HG03066 (cell line): ENCODE measurements at regions not wholly inside any gene's neighbourhood (a gene's known extent, or its start where the extent isn't known, plus 50 kb on each side); places are given as distances from the start of the nearest gene placed in this dataset.

Experiments used
- ATAC-seq: cut with Tn5 transposase; IDR thresholded peaks from one replicate; pipeline ENCODE4 v1.9.1; 2021; ENCODE audit warnings: low read depth; ENCODE audit not compliant: unreplicated experiment

DNA sequence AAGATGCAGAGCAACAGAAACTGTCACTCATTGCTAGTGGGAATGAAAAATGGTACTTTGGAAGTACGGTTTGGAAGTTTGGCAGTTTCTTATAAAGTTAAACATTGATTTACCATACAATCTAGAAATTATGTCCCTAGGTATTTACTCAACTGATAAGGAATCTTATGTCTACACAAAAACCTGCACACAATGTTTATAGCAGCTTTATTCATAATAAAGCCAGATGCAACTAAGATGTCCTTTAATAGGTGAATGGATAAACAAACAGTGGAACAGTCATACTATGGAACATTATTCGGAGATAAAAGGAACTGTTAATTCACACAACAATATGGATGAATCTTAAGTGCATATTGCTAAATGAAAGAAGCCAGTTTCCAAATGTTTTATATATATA lies 96.2 kb upstream of the SIRPA start:
- ATAC-seq = no peak

DNA sequence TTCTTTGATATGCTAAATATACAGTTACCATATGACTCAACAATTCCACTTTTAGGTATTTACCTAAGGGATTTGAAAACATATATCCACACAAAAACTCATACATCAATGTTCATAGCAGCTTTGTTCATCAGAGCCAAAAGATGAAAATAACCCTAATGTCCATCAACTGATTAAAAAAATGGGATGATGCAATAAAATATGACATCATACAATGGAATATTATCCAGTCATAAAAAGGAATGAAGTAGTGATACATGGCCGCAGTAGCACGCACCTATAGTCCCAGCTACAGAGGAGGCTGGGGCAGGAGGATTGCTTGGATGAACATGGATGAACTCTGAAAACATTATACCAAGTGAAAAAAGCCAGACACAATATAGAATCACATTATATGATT lies 101.4 kb upstream of the SIRPA start:
- no peak for ATAC-seq

DNA sequence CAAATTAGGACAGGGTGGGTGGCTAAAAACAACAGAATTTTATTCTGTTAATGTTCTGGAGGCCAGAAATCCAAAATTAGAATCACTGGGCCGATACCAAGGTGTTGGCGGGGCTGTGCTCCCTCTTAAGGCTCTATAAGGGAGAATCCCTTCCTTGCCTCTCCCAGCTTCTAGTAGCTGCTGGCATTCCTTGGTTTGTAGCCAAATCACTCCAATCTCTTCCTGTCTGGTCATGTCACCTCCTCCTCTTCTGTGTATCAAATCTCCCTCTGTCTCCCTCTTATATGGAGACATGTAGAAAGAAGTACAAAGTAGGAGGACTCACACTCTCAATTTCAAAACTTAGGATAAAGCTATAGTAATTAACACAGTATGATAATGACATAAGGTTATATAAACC lies 102.9 kb upstream of the SIRPA start:
- no peak for ATAC-seq

DNA sequence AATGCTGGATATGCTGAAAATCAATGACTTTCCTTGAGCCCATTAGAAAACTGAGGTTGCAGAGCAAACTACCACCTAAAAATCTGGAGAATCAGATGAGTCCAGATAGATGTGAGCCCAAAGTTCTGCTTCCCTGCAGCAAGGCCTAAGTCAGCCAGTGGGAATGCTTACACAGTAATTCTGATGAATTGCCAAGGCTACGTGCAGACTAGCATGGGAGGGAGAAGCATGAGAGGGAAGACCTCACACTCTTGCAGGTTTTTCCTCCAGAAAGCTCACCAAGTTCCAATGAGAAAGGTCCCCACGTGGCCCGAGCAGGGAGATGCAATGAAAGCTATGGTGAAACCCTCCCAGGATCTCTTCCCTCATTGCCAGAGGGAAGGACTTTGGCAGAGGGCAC lies 104.8 kb upstream of the SIRPA start:
- ATAC-seq = no peak

DNA sequence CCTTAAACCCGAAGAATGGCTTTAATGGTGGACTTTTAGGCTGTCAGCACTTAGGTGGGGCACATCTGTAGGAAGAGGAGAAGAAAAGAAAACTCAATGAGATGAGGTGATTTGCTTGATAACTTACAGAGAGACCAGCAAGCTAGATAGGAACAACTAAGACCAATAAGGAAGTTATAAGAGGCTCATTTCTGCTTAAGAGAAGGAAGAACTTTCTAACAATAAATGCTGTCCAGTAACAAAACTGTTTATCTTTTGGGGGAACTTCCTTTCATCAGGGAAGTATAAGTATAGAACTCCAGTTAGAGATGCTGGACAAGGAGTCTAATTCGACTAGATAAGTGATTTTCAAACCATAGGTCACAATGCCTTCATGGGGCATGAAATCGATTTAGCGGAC lies 107.2 kb upstream of the SIRPA start:
- no peak for ATAC-seq

DNA sequence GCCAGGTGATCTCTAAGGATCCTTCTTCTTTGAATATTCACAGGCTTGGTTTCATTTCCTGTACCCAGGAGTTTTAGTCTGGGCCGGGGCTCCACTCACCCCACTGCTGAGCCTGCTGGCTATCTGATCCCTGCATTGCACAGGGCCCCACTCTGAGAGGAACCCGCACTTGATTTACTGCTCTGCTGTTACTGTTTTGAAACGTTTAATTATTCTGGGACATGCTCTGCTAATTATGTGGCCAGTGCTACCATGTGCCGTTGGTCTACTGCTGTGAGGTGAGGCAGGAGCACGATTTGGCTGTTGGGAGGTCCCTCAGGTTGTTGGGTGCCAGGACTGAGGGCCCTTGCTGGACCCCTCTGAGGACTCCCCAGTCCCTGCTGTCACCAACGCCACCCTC lies 108.7 kb upstream of the SIRPA start:
- ATAC-seq = no peak

DNA sequence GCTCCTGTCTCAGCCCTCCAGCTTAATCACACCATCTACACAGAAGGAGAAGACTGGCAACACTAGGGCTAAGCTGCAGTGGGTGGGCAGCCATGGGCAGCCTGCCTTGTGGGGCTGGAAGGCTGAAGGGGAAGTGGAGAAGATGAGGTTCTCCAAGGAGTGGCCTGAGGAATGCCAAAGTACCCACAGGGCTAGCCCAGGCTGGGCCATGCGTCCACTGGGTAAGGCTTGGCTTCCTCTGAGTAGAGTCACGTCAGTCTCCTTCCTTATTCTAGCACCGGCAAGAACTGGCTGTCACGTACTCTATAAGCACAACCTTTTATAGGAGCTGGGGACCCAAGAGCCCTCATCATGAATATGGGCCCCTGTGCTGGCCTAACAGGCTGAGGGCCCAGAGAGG lies 110.6 kb upstream of the SIRPA start:
- ATAC-seq = no peak

DNA sequence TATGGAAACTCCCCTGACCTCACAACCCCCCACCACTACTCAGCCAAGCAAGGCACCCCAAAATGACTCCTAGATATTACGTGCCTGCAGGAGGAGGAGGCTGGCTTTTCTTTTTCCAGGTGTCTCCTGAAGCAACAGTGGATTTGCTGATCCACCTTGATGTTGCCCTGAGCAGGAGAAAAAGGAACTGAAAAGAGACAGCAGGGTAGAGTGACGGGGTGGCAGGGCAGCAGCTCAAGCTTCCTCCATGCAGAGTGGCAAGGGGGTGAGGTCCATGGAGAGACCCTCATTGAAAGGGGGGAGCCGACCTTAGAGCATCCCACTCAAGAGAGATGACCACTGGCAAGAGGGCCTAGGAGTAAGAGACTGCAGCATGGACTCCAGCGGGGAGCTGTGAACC lies 112.0 kb upstream of the SIRPA start:
- ATAC-seq = no peak

DNA sequence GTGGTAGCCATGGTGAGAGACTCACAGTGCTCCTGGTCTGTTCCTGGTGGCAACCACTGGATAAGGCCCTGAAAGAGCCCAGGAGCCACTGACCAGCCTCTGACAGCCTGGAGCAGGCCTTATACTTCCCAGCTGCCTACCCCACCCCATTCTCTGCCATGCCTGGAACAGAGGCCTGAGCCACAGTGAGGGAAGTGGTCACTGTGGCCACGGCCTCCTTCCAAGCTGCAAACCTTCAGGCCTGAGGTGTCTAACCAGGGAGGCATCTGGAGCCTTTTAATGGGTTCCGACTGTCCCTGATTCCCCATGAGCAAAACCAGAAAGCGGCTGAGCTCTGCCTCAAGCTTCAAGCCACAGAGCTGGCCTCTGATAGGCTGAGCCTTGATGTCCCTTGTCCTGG lies 113.0 kb upstream of the SIRPA start:
- ATAC-seq = no peak

DNA sequence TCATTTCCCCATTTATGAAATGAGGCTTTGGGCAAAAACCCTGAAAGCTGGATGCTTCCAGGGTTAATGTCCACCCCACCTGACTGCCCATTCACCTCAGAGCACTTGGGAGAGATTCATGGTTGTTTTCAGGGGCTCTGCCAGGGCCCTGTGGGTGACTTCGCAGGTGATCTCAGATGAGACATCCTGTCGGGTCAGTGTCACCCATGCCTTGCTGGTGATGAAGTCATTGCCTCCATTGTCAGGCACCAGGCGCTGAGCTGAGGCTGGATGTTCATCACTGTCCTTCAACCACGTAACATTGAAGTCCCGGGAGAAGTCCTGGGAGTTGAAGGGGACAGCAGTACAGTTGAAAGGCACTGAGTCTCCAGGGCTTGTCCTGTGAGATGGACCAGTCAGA lies 115.6 kb upstream of the SIRPA start:
- no peak for ATAC-seq

DNA sequence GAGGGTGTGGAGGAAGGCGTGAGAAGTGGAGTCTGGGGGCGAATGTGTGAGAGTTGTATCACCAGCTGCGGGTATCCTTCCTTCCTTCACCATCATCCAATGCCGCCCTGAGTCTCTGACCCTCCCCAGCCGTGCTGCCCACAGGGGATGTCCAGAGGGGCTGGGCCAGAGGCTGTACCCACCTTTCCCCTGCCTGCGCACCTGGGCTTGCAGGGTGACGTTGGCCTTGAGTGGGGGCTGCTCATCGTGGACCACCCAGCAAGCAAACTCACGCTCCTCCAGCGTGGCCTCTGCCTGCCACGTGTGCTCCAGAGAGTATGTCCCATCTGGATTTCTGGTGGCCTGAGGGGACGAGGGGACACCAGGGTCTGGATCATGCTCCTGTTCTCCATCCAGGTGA lies 116.9 kb upstream of the SIRPA start:
- no peak for ATAC-seq

DNA sequence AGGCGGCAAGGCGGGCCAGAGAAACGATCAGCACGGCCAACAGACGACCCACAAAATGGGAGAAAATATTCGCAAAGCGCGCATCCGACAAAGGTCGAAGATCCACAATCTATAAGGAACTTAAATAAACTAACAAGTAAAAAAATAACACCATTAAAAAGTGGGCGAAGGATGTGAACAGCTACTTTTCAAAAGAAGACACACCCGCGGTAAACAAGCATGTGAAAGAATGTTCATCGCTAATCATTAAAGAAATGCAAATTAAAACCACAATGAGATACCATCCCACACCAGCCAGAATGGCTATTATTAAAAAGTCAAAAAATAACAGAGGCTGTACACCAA lies 117.8 kb upstream of the SIRPA start:
- ATAC-seq = peak; percentile 11

DNA sequence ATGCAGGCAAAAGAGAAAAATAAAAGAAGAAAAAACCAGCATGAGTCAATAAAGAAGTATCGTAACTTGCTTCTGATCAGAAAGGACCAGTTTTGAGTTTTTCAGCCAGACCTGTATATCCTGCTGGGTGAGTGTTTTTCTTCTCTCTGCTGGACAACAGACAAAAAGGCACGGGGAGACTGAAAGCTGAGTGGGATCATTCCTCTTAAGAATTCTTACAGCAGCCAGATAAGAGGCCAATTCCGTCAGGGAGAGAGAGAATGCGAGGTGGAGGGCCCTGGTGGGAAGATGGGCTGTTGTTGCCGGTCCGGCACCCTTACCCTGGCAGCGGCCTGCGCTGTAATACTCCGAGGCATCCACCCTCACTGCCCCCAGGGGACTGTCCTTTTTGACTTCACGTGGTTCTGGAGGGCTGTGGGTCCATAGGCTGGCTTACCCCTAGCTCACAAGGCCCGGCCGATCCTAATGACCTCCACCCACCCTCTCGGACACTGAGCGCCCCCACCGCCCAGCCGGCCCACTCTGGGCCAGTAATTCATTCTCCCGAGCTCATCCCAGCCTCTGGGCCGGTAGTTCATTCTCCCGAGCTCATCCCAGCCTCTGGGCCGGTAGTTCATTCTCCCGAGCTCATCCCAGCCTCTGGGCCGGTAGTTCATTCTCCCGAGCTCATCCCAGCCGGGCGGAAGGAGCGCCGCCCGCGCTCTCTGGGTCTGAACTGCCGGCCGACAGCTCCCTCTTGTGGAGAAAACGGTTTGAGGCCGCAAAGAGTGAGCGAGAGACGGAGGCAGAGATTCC lies 118.3 kb upstream of the SIRPA start:
- peak; percentile 80 for ATAC-seq

DNA sequence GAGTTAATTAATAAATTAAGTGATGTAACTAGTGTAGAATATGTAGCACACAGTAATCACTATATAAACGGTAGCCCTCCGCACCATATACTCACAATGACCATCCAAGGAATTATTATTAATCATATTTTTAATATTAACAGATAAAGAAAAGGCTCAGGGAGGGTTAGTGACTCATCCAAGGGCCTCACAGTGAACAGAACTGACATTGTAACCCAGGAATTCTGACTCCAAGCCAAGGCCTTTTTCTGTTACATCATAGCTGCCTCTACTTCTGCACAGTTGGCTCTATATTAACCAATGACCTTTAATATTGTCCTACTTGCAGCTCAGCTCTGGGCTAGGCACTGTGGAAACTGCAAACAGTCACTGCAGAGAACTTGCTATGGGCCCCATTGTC lies 117.5 kb upstream of the SIRPG start:
- ATAC-seq = no peak

DNA sequence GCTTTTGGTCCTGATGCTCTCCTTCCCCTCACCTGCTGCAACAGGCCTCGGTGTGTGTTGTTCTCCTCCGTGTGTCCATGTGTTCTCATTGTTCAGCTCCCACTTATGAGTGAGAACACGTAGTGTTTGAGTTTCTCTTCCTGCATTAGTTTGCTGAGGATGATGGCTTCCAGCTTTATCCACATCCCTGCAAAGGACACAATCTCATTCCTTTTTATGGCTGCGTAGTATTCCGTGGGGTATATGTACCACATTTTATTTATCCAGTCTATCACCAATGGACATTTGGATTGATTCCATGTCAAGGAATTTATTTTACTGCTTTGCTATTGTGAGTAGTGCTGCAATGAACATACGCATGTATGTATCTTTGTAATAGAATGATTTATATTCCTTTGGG lies 116.9 kb upstream of the SIRPG start:
- ATAC-seq = no peak

DNA sequence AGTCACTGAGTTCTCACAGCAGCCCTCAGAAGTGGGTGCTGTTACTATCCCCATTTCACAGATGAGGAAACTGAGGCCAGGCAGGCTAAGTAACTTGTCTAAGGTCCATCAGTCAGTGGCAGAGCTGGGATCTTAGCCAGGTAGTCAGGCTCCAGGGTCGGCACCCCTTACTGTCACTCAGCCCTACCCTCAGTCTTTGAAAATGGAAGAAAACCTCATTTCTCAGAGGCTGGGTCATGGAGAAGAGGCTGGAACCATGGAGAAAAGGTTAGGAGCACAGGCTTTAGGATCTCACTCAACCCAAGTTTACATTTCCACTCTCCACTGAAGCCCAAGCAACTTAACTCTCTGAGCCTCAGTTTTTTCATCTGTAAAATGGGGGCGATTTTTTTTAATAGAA lies 116.2 kb upstream of the SIRPG start:
- ATAC-seq = no peak

DNA sequence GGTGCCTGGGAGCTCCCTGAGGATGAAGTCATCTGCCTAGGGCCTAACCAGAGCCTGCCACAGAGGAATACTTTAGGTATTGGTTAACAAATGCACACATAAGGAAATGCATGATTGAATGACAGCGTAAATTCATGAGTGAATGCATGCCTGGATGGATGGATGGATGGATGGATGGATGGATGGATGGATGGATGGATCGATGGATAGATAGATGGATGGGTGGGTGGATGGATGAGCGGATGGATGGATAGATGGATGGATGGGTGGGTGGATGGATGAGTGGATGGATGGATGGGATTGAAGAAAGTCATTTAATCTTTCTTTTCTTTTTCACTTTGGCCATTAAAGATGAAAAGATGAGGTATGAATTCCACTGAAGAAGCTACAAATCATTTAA lies 111.9 kb upstream of the SIRPG start:
- no peak for ATAC-seq

DNA sequence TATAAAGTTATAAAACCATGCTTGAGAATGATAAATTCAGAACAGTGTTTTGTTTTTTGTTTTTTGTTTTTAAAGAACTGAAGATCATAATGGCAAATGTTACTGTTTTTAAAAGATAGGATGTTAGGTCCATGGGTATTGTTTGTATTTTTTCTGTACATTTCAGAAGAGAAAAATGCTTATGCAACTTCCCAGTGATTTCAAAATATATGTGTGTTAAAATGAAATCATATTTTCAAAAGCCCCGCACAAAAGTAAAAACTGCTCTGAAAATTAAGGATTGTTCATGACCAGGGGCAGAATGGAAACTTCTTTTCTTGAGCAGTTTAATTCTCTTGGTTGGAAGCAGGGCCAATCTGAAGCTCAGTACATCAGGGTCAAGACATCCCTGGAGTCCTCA lies 109.2 kb upstream of the SIRPG start:
- no peak for ATAC-seq

DNA sequence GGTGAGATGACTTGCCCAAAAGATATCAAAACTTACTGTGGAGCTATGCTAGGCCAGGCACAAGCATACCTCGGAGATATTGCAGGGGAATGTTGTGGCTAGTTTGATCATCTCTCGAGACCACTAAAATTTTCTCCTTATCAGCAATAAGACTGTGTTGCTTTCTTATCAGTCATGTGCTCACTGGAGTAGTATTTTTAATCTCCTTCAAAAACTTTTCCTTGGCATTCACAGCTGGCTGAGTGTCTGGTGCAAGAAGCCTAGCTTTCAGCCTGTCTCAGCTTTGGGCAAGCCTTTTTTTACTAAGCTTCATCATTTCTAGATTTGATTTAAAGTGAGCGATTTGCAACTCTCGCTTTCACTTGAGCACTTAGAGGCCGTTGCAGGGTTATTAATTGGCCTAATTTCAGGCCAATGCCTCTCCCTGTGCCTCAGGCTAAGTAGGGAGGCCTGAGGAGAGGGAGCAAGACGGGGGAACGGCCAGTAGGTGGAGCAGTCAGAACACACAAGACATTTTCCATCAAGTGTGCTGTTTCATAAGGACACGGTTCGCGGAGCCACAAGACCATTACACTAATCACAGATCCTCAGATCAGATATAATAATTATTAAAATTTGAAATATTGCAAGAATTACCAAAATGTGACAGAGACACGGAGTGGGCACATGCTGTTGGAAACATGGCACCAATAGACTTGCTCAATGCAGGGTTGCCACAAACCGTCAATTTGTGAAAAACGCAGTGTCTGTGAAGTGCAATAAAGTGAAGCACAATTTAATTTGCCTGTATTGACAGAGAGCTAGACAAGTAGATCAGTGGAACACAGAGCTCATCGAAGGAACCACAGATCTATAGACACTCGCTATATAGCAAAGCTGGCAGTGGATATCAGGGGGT lies 106.8 kb upstream of the SIRPG start:
- ATAC-seq = no peak

DNA sequence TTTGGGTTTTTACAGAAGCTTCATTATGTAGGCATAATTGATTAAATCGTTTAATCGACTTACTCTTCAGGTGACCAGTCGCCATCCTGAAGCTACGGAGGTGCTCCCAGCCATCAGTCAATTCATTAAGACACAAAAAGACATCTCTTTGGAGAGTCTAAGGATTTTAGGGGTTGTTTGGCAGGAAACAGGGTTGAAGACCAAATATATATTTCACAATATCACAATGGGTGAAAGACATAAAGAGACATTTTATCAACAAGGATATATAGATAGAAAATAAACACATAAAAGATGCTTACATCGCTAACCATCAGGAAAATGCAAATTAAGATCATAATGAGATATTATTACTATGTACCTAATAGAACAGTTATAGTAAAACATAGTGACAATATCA lies 104.0 kb upstream of the SIRPG start:
- no peak for ATAC-seq

DNA sequence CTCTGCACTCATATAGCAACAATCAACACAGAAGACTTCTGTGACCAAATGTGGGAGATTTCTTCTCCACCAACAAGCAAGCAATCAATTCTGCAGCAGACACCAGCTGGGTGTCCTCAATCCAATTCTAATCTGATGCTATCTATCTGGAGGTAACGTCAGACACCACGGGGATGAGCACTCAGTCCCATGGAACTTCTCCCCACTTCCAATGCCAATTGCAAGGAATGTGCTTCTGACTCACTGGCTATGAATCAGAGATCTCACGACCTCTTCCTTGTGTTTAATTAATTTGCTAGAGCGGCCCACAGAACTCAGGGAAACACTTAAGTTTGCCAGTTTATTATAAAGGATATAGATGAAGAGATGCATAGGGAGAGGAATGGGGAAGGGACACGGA lies 103.5 kb upstream of the SIRPG start:
- no peak for ATAC-seq

DNA sequence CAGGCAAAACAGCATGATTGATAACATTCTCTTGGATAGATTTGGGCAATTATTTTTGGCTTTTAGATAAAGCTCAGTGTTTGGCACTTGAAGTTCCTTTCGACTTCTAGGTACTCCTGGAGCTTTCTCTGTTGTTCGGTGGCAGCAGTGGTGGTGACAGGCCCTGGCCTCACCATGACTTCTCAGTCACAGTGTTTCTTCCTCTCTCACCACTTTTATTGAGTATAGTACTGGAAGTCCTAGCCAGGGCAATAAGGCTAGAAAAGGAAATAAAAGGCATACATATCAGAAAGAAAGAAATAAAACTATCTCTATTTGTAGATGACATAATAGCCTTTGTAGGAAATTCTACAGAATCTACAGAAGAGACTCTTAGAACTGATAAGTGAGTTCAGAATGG lies 101.2 kb upstream of the SIRPG start:
- no peak for ATAC-seq
